ENCODE measurements at regions not wholly inside any gene's neighbourhood (a gene's known extent, or its start where the extent isn't known, plus 50 kb on each side); places are given as distances from the start of the nearest gene placed in this dataset.
A peak's percentile ranks its signal among the peaks of the same experiment; 100 is the strongest.

GRCh38 chr4:74590476-74590875, 145.5 kb downstream of the AREG start:
- H3K36me3 ChIP-seq, result no peaks in the 10 kb centered on the region
- intact Hi-C loops (cut with DNase I), result no loop called here
- no peak overlapping the region for H3K4me3 ChIP-seq
- TF ChIP-seq POLR2A (IDR thresholded peaks at IDR 0.05), result no peak
- TF ChIP-seq CTCF (IDR thresholded peaks at IDR 0.05), result no peak
- no peak for TF ChIP-seq POLR2AphosphoS5 (IDR thresholded peaks at IDR 0.05; ENCODE audit: insufficient read depth in 1 of 2, low read depth in 1 of 2)
- H3K9me3 ChIP-seq, result no peaks in the 10 kb centered on the region
- H3K4me1 ChIP-seq, result no peaks in the 10 kb centered on the region
- no peak overlapping the region for H3K27ac ChIP-seq
- no peak for DNase-seq (ENCODE audit: extremely low spot score in 2 of 2)
- H3K27me3 ChIP-seq, result no peaks in the 10 kb centered on the region

- no peaks in the 10 kb centered on the region for H3K9me3 ChIP-seq
- TF ChIP-seq POLR2AphosphoS5 (IDR thresholded peaks at IDR 0.05; ENCODE audit: insufficient read depth in 1 of 2, low read depth in 1 of 2) (peak in 1 of 2 donors; percentile 21), POLR2A (IDR thresholded peaks at IDR 0.05) (no peak)
- no peaks in the 10 kb centered on the region for H3K27me3 ChIP-seq
- H3K36me3 ChIP-seq, result no peaks in the 10 kb centered on the region
- no peak overlapping the region for H3K4me3 ChIP-seq
- H3K4me1 ChIP-seq, result no peaks in the 10 kb centered on the region
- intact Hi-C loops (cut with DNase I), result no loop called here
- no peak overlapping the region for H3K27ac ChIP-seq
- no peak for DNase-seq (ENCODE audit: extremely low spot score in 2 of 2)
These were observed 153.8 kb downstream of the AREG start for GRCh38 chr4:74598611-74599325.

GRCh38 chr4:74603186-74603585, 158.2 kb downstream of the AREG start:
- Histone ChIP-seq H3K36me3 (no peaks in the 10 kb centered on the region), H3K27ac (no peak overlapping the region), H3K4me1 (no peaks in the 10 kb centered on the region), H3K9me3 (no peaks in the 10 kb centered on the region), H3K27me3 (no peaks in the 10 kb centered on the region), H3K4me3 (no peak overlapping the region)
- TF ChIP-seq POLR2A (IDR thresholded peaks at IDR 0.05) (no peak), POLR2AphosphoS5 (IDR thresholded peaks at IDR 0.05; ENCODE audit: insufficient read depth in 1 of 2, low read depth in 1 of 2) (no peak), CTCF (IDR thresholded peaks at IDR 0.05) (no peak)
- intact Hi-C loops (cut with DNase I), result no loop called here
- no peak for DNase-seq (ENCODE audit: extremely low spot score in 2 of 2)

GRCh38 chr4:74608151-74608949, 163.4 kb downstream of the AREG start:
- DNase-seq (ENCODE audit: extremely low spot score in 2 of 2), result no peak
- TF ChIP-seq CTCF (IDR thresholded peaks at IDR 0.05), result no peak
- TF ChIP-seq POLR2AphosphoS5 (IDR thresholded peaks at IDR 0.05; ENCODE audit: insufficient read depth in 1 of 2, low read depth in 1 of 2), result no peak
- no peak for TF ChIP-seq POLR2A (IDR thresholded peaks at IDR 0.05)
- Histone ChIP-seq H3K27me3 (no peaks in the 10 kb centered on the region), H3K36me3 (no peaks in the 10 kb centered on the region), H3K4me1 (no peaks in the 10 kb centered on the region), H3K9me3 (no peaks in the 10 kb centered on the region), H3K4me3 (no peak overlapping the region), H3K27ac (no peak overlapping the region)
- intact Hi-C loops (cut with DNase I), result no loop called here

- no peak for TF ChIP-seq POLR2AphosphoS5 (IDR thresholded peaks at IDR 0.05; ENCODE audit: insufficient read depth in 1 of 2, low read depth in 1 of 2)
- no peak for TF ChIP-seq CTCF (IDR thresholded peaks at IDR 0.05)
- TF ChIP-seq POLR2A (IDR thresholded peaks at IDR 0.05), result no peak
- H3K36me3 ChIP-seq, result no peaks in the 10 kb centered on the region
- no peak overlapping the region for H3K4me3 ChIP-seq
- intact Hi-C loops (cut with DNase I), result no loop called here
- H3K9me3 ChIP-seq, result no peaks in the 10 kb centered on the region
- H3K4me1 ChIP-seq, result no peaks in the 10 kb centered on the region
- H3K27ac ChIP-seq, result no peak overlapping the region
- no peak for DNase-seq (ENCODE audit: extremely low spot score in 2 of 2)
- no peaks in the 10 kb centered on the region for H3K27me3 ChIP-seq
These were observed 165.6 kb downstream of the AREG start for GRCh38 chr4:74610491-74610890.
